ENCODE measurements at regions not wholly inside any gene's neighbourhood (a gene's known extent, or its start where the extent isn't known, plus 50 kb on each side); places are given as distances from the start of the nearest gene placed in this dataset.

- Mint-ChIP-seq H3K9me3 (no peaks in the 10 kb centered on the region), H3K4me1 (ENCODE audit: unreplicated experiment) (no peaks in the 10 kb centered on the region), H3K27me3 (no peaks in the 10 kb centered on the region), H3K4me3 (no peak overlapping the region), H3K36me3 (no peaks in the 10 kb centered on the region), H3K27ac (no peak overlapping the region)
- TF ChIP-seq CTCF (conservative IDR thresholded peaks at IDR 0.05) = no peak
- no peak for DNase-seq (ENCODE audit: extremely low spot score, unreplicated experiment)
Observed at GRCh38 chr3:104452697-104453096, 914.0 kb upstream of the ALCAM start.

GRCh38 chr3:104458657-104459056 lies 908.1 kb upstream of the ALCAM start:
- DNase-seq (ENCODE audit: extremely low spot score, unreplicated experiment) = no peak
- H3K27ac Mint-ChIP-seq = no peak overlapping the region
- H3K4me3 Mint-ChIP-seq = no peak overlapping the region
- TF ChIP-seq CTCF (conservative IDR thresholded peaks at IDR 0.05) = no peak
- no peaks in the 10 kb centered on the region for H3K27me3 Mint-ChIP-seq
- peaks cover 9% of the 10 kb centered on the region for H3K4me1 Mint-ChIP-seq (ENCODE audit: unreplicated experiment)
- H3K36me3 Mint-ChIP-seq = no peaks in the 10 kb centered on the region
- peaks cover 4% of the 10 kb centered on the region for H3K9me3 Mint-ChIP-seq

- Mint-ChIP-seq H3K9me3 (peaks cover 4% of the 10 kb centered on the region), H3K27ac (peak overlapping the region; percentile 3), H3K4me3 (peak overlapping the region; percentile 17), H3K27me3 (no peaks in the 10 kb centered on the region), H3K36me3 (no peaks in the 10 kb centered on the region), H3K4me1 (ENCODE audit: unreplicated experiment) (peaks cover 9% of the 10 kb centered on the region)
- DNase-seq (ENCODE audit: extremely low spot score, unreplicated experiment) = no peak
- peak; percentile 62 for TF ChIP-seq CTCF (conservative IDR thresholded peaks at IDR 0.05)
Observed at GRCh38 chr3:104460477-104461406, 906.0 kb upstream of the ALCAM start.

- Mint-ChIP-seq H3K9me3 (peaks cover 4% of the 10 kb centered on the region), H3K27me3 (no peaks in the 10 kb centered on the region), H3K4me3 (no peak overlapping the region), H3K36me3 (no peaks in the 10 kb centered on the region), H3K4me1 (ENCODE audit: unreplicated experiment) (peaks cover 9% of the 10 kb centered on the region), H3K27ac (no peak overlapping the region)
- TF ChIP-seq CTCF (conservative IDR thresholded peaks at IDR 0.05) = no peak
- no peak for DNase-seq (ENCODE audit: extremely low spot score, unreplicated experiment)
Observed at GRCh38 chr3:104461431-104461830, 905.3 kb upstream of the ALCAM start.

GRCh38 chr3:104472221-104472620 lies 894.5 kb upstream of the ALCAM start:
- TF ChIP-seq CTCF (conservative IDR thresholded peaks at IDR 0.05) = no peak
- Mint-ChIP-seq H3K36me3 (no peaks in the 10 kb centered on the region), H3K27ac (no peak overlapping the region), H3K4me3 (no peak overlapping the region), H3K4me1 (ENCODE audit: unreplicated experiment) (no peaks in the 10 kb centered on the region), H3K9me3 (peaks cover 11% of the 10 kb centered on the region), H3K27me3 (no peaks in the 10 kb centered on the region)
- no peak for DNase-seq (ENCODE audit: extremely low spot score, unreplicated experiment)

All from type B pancreatic cell (in vitro differentiated cells).